Stimulated activated CD4-positive, alpha-beta T cell treated with anti-CD3 and anti-CD28 coated beads, Interleukin-1b, Interleukin-23, amount 100 ng/mL, for 4 hours (primary cell): ENCODE measurements at regions not wholly inside any gene's neighbourhood (a gene's known extent, or its start where the extent isn't known, plus 50 kb on each side); places are given as distances from the start of the nearest gene placed in this dataset.

ENCODE experiments used
- DNase-seq, 2 donors: peaks; one replicate each; pipeline ENCODE4 v3.0.0-alpha.2; 2020; ENCODE audit warnings: low read depth in 2 of 2

DNA sequence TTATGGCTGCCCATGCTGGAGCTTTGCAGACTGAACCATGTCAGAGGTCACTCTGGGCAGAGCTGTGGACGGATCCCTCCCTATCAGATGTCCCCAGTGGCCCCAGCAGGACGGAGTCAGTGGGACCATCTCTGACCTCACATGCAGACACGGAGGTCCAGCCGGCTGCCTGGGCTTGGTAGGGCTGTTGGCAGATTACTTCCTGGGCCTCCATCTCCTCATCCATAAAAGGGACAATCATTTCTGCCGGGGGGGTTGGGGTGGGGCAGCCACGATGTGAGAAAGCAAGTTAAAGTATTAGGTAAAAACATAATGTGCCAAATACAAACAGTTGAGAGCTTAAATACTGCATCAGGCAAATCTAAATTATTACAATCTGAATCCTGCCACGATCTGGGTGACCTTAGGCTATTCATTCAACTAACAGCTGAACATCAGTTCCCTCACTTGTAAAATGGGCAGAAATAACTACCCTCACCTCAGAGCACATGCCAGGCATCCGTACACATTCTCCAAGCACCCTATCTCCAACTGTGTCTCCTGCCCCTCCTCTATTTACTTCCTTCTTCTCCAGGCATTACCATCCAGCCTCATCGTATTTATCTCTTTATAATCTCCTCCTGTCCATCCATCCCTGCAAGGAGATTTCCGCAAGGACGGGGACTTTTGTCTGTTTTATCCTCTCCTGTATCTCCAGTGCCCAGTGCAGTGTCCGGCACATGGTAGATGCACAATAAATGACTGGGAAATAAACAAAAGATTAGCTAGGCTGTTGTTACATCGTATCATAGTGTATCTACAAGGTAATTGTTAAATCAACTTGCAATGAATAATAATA, 192.3 kb upstream of the FOXF1 start:
- no peak for DNase-seq

DNA sequence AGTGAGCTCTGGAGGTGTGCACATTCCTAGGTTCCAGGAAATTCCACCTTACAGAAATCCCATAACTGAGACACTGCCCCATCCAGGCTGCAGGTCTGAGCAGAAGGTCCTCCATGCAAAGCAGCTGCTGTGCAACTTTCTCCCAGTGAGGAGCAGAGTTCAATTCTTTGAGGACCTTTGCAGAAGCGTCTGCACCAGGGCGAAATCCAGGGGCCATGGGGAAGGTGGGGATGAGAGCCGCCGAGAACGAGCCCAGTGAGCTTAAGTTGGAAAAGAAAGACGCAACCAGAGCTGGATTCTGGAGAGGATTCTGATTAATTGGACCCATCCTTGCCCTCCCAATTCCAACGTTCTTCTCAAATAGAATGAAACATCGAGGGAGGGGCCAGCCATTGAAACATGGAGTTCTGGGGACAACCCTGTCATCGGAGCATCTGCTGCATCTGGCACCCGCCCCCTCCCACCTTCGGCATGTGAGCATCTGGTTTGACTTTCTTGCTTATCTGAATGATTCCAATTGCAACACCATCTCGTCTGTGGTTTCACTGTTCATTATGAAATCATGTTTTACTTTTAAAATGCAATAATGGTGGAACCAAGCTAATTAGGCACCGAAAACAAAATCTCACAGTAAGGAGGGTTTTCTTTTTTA, 190.6 kb upstream of the FOXF1 start:
- no peak for DNase-seq

DNA sequence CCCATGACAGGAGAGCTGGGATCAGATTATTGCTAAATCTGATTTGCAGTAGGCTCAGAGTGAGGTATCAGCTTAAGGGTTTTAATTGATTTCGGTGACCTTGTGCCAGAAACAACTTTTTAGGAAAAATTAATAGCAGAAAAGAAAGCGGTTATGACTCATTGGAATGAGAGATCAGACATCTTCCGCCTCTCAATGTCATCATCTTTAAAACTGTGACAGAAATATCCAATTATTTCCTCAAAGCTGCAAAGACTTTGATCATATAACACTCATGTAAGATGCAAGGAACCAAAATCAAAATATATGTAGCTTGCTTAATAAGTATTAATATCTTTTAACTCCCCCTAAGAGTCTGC, 190.1 kb upstream of the FOXF1 start:
- no peak for DNase-seq

DNA sequence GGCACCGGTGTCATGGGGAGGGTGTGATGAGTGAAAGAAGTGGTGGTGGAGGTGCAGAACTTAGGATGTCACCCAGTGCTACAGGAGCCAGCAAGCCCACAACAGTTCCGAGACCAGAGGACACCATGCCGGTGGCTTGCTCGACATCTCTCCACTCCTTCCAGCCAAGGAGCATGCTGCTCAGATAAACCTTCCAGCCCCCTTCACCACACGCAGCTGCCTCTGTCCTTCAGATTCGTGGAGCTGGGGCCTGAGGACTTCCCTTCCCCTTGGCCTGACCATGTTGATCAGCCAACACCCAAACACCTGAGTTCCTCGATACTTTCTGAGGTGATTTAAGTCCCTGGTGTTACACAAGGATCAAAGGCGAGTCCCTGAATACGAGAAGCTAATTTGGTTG, 188.8 kb upstream of the FOXF1 start:
- no peak for DNase-seq

DNA sequence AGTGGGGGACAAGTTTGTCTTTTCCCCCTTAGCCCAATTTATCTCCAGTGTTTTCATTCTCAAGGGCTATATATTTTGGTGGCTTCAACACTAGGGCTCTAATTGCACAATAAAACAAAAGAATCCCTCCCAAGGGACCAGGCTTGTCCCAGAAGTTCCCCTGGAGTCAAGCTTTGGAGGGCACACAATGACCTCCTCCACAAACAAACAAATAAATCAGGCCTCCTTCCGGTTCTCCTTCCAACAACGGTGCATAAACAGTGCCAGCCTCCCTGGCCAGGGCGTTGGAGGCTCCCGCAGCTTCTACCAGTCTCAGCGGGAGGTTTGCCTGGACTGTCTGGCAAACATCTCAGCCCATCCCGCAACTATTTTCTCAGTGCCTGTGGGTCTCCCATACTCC, 188.0 kb upstream of the FOXF1 start:
- no peak for DNase-seq

DNA sequence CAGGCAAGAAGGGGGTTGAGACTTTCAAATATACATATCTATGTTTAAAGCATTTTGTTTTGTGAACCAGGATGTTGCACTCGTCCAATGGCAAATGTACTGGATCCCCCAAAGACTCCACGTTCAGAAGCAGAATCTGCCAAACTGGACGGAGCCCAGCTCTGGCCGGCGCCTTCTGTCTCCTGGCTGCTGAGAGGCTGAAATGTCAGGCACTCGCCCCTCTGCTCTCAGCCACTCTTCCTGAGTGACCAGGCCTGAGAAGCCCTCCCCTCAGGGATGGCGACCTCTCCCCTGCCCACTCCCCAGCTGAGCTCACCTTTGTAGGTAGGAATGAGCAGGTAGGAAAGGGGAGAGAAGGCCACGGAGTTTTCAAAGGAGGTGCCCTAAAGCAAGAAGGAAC, 187.5 kb upstream of the FOXF1 start:
- no peak for DNase-seq

DNA sequence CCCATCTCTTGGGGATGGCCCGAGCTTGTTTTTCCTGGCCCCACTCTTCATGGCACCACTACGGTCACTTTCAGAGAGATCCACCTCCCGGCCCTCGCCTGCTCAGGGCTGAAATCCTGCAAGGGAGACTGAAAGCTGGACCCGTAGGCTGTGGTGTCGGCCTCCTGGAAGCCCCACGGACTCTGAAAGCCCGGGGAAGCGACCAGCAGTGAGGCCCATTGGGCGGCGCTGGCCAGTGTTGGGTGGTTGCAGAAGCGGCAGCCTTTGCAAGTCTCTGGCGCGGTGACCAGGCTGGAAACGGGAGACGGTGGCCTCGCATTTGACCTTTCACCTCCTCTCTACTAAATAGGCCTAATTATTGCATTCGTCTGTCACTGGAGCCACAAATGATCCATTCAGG, 186.0 kb upstream of the FOXF1 start:
- no peak for DNase-seq

DNA sequence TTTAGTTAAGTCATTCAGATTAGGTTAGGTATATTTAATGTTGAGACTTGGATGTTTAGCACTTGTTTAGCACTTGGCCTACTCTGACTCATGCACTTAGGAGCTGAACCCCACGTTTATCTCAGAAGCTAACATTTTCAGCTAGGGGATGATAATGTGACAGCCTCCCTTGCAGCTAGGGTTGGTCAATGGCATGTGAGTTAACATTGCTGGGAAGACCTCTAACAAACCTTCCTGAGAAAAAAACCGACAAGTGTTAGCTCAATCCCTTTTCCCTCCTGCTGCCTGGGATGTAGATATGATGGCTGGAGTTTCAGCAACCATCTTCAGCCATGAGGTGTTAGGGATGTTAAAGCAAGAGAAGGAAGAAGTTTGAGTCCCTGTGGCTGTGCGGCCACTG, 185.0 kb upstream of the FOXF1 start:
- DNase-seq, result no peak

DNA sequence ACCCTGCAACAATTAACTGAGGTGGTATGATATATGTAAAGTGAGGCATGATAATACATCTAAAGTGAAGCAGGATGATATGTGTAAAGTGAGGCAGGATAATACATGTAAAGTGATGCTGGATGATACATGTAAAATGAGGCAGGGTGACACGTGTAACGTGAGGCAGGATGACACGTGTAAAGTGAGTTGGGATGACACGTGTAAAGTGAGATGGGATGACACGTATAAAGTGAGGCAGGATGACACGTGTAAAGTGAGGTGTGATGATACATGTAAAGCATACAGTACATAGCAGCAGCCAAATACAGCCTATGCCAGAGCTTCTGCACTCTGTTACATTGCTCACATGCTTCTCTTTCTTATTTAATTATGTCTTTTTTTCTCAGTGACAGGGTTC, 184.4 kb upstream of the FOXF1 start:
- DNase-seq, result no peak

DNA sequence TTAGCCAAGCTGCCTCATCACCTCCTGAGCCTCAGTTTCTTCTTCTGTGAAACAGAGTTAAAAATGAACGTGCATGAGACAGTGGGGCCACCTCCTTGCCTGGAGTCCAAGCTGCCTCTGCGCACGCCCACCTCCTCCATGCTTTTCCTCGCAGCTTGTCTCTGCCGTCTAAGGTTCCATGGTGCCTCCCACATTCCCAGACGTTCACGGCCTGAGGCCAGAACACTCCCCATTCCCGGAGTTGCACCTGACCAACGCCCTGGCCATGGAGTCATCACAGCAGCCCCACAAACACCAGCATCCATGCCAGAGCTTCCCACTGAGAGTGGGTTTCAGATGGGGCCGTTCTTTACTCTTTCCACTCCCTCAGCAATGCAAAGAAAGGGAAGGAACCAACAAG, 183.0 kb upstream of the FOXF1 start:
- no peak for DNase-seq

DNA sequence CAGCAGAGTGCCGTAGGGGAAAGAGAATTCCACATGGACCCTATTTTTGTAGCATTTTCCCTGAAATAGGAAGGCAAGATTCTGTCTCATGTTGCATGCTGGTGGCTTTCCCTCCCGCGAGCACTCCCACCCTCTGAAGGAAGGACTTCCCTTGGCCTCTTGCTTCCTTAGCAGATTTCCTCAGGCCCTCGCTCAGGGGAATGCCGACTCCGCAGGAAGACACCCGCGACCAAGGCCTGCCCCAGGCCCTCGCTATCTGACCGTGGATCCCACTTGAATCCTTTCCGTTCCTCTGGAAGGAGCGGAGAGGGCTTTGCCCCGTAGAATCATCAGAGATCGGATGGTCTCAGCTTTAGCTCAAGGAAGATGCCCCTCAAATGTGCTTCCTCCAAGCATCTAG, 179.4 kb upstream of the FOXF1 start:
- DNase-seq, result no peak

DNA sequence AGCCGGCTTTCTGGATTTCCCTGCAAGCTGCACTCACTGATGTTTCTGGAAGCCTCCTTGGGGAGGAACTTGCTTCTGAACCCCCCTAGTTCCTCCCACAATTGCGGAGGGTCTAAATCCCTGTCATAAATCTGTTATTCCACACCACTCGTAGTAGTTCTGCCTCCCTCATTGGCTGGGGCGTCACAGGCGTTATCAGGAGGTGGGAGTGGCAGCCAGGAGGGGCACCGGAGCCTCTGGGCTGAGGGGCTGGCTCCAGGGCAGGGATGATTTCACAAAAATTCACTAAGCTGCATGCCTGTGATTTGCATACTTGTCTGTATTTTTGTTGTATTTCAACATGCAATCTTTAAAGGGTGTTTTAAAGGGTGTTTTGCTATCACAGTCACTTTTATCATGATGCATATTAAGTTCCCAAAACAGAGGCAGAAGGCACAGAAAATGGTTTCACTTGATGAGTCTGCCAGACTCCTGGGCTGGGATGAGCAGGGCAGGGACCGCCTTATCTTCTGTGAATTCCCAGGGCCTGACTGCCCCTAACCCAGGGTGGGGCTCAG, 176.2 kb upstream of the FOXF1 start:
- no peak for DNase-seq

DNA sequence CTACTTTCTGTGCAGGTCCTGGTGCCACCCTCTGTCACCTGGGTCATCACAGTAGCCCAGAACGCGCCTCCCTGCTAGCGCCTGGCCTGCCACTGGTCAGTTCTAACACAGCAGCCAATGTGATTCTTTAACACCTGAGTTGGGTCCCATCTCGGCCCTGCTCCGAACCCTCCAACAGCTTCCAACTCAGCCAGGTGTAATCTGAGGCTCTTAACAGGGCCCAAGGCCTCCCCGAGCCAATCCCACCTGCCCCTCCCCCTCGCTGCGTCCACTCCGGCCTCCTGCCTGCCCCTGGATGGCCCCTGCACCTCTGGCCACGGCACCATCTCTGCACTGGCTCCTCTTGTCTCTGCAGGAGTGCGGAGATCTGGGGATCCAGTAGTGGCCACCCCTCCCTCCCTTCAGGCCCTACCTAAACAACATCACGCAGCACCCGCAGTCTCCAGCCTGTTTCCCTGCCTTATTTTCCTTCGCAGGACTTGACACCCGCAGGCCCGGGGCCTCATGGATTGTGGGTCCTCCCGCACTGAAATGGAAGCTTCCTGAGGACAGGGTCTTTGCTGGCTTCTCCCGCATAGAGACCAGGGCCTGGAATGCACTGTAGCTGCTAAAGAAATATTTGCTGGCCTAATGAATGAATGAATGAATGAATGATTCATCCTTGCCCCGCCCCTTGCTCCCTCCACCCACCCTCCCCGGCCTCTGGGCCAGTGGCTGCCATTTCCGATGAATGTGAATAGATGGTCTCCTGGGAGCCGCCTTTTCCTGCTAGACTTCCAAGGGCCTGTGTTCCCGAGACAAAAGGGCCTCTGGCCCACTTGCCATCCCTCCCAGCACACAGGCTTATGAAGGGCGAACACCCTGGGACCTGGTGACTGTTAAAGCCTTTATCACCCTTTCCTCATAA, 174.8 kb upstream of the FOXF1 start:
- no peak for DNase-seq

DNA sequence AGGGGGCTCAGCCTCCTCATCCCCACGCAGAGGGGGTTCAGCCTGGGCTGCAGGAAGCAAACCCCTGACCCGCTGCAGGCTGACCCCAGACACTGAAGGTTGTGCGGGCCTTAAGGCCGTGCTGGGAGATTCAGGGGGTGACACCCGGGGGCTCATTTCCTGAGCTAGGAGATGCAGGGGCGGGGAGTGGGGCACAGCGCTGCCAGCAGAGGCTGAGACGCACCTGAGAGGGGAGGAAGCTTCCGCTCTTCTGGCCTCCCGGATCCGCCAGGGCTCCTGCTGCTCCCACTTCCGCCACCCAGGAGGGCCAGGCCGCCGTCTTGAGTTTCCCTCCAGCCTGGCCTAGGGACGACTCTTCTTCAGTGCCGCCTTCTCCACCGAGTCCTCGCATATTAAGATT, 173.2 kb upstream of the FOXF1 start:
- no peak for DNase-seq

DNA sequence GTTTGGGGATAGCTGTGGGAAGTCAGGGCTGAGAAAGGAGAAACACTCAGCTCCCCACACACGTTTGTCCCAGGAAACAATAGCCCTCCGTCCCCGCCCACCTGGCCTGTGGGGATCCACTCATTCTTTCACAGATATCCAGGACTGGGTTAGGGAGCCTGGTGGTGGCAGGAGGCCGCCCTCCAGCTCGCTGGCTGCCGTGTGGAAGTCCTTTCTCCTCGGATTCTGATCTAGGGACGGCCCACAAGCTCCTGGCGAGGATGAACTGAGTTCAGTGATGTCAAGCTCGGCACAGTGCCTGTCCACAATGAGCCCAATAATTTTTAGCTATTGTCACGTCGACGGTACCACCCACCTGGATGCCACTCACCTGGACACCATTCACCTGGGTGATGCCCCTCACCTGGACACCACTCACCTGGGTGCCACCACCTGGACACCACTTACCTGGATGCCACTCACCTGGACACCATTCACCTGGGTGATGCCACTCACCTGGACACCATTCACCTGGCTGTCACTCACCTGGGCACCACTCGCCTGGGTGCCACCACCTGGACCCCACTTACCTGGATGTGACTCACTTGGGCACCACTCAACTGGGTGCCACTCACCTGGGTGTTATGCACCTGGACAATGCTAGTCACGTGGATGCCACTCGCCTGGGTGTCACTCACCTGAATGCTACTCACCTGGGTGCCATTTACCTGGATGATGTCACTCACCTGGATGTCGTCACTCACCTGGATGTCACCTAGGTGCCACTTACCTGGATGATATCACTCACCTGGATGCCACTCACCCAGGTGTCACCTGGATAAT, 172.5 kb upstream of the FOXF1 start:
- DNase-seq, result no peak

DNA sequence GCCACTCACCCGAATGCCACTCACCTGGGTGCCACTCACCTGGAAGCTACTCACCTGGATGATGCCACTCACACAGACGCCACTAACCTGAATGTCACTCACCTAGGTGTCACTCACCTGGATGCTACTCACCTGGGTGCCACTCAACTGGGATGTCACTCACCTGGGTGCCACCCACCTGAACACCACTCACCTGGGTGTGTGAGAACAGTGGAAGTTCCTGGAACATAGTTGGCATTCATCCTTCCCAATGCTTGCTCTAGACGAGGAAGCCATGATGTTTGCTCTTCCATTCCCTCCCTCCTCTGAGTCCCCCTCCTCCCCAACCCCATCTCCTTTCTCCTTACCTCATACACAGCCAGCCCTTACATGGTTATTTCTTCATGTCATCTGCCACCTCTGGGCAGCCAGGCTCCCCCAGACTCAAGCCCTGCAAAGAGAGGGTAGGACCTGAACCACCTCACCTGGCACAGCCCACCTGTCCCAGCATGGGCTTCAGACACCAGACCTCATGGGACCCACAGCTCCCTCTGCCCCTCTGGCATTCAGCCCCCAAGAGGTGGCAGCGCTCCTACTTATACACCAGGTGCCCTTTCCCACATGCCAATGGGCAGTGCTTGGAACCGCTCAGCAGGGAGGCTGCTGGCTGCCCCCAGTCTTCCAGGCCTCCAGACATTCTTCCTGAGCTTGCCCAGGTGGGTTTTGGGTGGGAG, 171.8 kb upstream of the FOXF1 start:
- DNase-seq, result no peak

DNA sequence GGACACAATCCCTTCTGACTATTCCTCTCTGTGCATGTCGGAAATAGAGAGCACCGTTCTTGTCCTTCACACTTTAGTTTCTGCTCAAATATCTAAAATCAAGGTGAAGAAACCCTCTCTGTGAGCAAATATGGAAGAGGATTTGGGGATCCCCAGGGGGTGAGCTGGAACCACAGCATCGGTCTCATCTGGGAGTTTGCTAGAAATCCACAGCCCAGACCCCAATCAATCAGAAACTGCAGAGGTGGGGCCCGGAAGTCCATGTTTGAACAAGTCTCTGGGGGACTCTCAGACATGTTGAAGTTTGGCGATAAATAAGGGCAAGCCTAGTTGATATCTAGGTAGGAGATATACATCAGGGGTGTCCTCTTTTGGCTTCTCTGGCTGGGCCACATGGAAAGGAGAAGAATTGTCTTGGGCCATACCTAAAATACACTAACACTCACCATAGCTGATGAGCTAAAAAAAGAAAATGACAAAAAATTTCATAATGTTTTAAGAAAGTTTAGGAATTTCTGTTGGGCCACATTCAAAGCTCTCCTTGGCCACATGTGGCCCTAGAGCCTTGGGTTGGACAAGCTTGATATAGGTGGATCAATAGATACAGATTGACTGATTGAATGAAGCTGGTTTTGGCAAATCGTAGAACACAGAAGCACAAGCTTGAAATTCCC, 168.0 kb upstream of the FOXF1 start:
- no peak for DNase-seq

DNA sequence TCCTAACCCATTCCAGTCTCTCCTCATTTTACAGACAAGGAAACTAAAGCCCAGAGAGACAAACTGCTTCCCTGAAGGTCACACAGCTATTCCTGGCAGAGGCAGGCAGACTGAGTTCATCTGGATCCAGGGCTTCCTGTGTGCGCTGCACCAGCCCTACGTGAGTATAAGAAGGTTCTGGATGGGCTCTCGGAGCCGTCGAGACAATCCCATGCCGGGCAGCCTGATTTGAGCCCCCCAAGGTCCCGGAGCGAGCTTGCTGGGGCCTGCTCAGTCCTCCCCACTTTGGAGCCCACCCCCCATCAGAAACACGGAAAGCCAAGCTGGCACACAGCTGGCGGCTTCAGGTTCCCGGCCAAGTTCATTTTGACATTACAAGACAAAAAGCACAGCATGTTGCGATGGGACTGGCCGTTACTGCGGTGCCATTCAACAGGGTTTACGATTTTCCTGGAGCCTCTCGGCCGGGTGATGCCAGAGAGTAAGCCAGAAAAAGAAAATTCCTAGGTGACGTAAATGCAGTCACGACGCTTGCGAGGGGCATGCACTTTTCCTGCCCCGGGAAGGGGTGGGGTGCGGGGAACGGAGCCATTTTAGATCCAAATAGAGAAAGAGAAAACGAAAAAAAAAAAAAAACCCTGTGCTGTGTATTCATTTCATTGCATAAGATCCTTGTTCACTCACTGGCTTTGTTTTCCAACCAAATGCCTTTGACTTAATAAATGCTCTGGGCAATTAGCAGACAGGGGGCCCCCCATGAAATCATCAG, 167.1 kb upstream of the FOXF1 start:
- no peak for DNase-seq

DNA sequence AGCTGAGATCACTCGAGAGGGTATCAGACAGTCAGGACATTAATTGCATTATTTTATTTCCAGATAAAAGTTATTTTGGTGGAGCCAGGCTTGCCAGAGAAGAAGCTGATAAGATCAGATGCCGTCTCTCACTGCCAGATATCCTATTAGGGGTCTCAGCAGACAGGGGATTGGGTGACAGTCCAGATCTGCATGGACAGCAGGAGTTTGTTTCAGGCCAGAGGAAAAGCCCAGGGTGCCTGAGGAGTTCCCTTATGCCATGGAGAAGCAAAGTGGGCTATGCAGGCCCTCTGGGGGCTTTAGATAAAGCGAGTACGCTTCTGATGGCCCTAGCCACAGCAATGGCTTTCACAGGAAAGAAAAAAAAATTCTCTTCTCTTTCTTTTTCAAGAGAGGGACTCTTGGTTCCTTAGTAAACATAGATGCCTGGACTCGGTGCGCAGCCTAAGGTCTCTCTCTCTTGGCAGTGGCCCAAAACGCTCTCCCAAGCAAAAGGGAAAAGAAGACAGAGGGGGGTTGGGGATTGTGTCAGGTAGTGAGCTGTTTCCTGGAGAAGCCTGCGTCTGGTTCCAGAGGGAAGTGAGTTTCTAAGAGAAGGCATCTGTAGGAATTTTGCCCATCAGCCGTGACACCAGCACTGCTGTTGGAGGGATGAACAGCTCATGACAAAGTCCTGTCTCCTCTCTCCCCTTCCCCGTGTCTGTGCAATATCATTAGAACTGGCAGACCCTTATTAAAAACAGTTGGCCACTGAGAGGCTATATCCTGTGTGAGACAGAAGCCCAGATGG, 166.3 kb upstream of the FOXF1 start:
- DNase-seq, result no peak
